PC-9 (cell line): ENCODE measurements at regions not wholly inside any gene's neighbourhood (a gene's known extent, or its start where the extent isn't known, plus 50 kb on each side); places are given as distances from the start of the nearest gene placed in this dataset.

Source experiments
- BruUV-seq: library from RNA; stranded (reverse); fragments of 400-500 nt; replicated peaks from 2 replicates; lab custom pipeline; 2021; lab: Mats Ljungman, UMichigan
- CTCF ChIA-PET: fragments of 300-600 bp; sonication (Branson Sonifier 250); formaldehyde crosslinking; loops from one replicate; lab custom pipeline; 2022; ENCODE audit warnings: antibody characterized with exemption; lab: Charles Lee
- POLR2A ChIA-PET: fragments of 300-600 bp; sonication (Branson Sonifier 250); formaldehyde crosslinking; loops from one replicate; lab custom pipeline; 2022; ENCODE audit warnings: antibody characterized with exemption; ENCODE audit not compliant: unreplicated experiment; lab: Charles Lee
- DNase-seq, 2 experiments: peaks; one replicate each; pipeline versions ENCODE4 v3.0.0 to v3.0.0-alpha.2; 2015 to 2022; ENCODE audit warnings: mixed read lengths in 1 of 2
- H2AFZ ChIP-seq: fragments of 200-600 bp; sonication (generic); 2 replicates; pipeline ENCODE4 v1.8.1; 2017; ENCODE audit warnings: antibody characterized with exemption
- H3F3A ChIP-seq: fragments of 200-600 bp; sonication (generic); 2 replicates; pipeline ENCODE4 v1.8.1; 2017; ENCODE audit warnings: antibody characterized with exemption, mild to moderate bottlenecking, low read depth; ENCODE audit not compliant: insufficient read depth
- H3K27ac ChIP-seq: fragments of 200-600 bp; sonication (generic); 2 replicates; pipeline ENCODE4 v1.6.1; 2016; ENCODE audit warnings: mixed run types
- H3K27me3 ChIP-seq: fragments of 200-600 bp; sonication (generic); 2 replicates; pipeline ENCODE4 v1.6.1; 2016; ENCODE audit warnings: low read depth, mixed run types; ENCODE audit not compliant: insufficient read depth
- H3K36me3 ChIP-seq: fragments of 200-600 bp; sonication (generic); 2 replicates; pipeline ENCODE4 v1.6.1; 2016; ENCODE audit warnings: low read depth, mixed run types
- H3K4me1 ChIP-seq: fragments of 200-600 bp; sonication (generic); replicated peaks from 2 replicates; pipeline ENCODE4 v1.6.1; 2016; ENCODE audit warnings: mixed run types; ENCODE audit not compliant: insufficient read depth
- H3K4me2 ChIP-seq: fragments of 200-600 bp; sonication (generic); 2 replicates; pipeline ENCODE4 v1.6.1; 2017; ENCODE audit warnings: mixed run types
- H3K4me3 ChIP-seq: fragments of 200-600 bp; sonication (generic); 2 replicates; pipeline ENCODE4 v1.6.1; 2016; ENCODE audit warnings: mixed run types
- H3K79me2 ChIP-seq: fragments of 200-600 bp; sonication (generic); 2 replicates; pipeline ENCODE4 v1.6.1; 2017; ENCODE audit warnings: low read depth, mixed run types
- H3K9me2 ChIP-seq: fragments of 200-600 bp; sonication (generic); 2 replicates; pipeline ENCODE4 v1.8.1; 2017; ENCODE audit warnings: mild to moderate bottlenecking; ENCODE audit not compliant: insufficient read depth
- H3K9me3 ChIP-seq: fragments of 200-600 bp; sonication (generic); 2 replicates; pipeline ENCODE4 v1.8.1; 2016; ENCODE audit warnings: low read depth; ENCODE audit not compliant: insufficient read depth
- H4K20me1 ChIP-seq: fragments of 200-600 bp; sonication (generic); 2 replicates; pipeline ENCODE4 v1.8.1; 2017; ENCODE audit not compliant: insufficient read depth
- CTCF ChIP-seq: fragments of 200-600 bp; sonication (generic); conservative IDR thresholded peaks from 2 replicates; pipeline ENCODE4 v1.6.1; 2017; ENCODE audit warnings: mixed run types, antibody characterized with exemption, mild to moderate bottlenecking, moderate library complexity
- EZH2 ChIP-seq: fragments of 200-600 bp; sonication (generic); IDR thresholded peaks from 2 replicates; pipeline ENCODE4 v1.8.0; 2017; ENCODE audit warnings: antibody characterized with exemption, low read depth
- intact Hi-C: fragments of 100-400 bp; cut with micrococcal nuclease; formaldehyde crosslinking; loops from one replicate; pipeline ENCODE4 v1.10.0; 2022; ENCODE audit not compliant: unreplicated experiment

DNA sequence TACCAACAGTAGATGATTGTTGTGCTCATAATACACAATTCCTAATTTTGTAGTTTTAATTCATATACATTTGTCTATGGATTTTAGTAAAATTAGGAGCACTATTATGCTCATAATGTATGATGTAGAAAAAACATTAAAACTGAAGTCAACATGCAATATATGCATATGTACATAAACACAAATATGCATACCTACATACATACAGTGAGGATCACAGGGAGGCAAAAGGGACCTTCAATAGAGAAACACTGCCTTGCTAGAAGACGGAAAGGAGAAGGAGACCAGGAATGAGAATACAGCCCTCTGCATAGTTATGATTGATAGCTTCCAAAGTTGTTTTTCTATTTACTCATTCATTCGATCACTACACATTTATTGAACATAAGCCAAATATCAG lies 606.5 kb downstream of the LMO4 start:
- no peaks in the 10 kb centered on the region; the same call in 1 of the 2 replicates for H3F3A ChIP-seq
- DNase-seq = no peak
- POLR2A ChIA-PET = no interaction called here
- no peaks in the 10 kb centered on the region for H3K27me3 ChIP-seq
- no peak for TF ChIP-seq CTCF
- TF ChIP-seq EZH2 = no peak
- H3K27ac ChIP-seq = no peak overlapping the region
- H4K20me1 ChIP-seq = no peaks in the 10 kb centered on the region
- no TSS peak for BruUV-seq
- CTCF ChIA-PET = no interaction called here
- H3K36me3 ChIP-seq = no peaks in the 10 kb centered on the region
- H3K4me1 ChIP-seq = no peaks in the 10 kb centered on the region
- no peak overlapping the region for H3K4me3 ChIP-seq
- H3K9me2 ChIP-seq = no peaks in the 10 kb centered on the region
- H3K79me2 ChIP-seq = no peaks in the 10 kb centered on the region
- H2AFZ ChIP-seq = no peak overlapping the region
- H3K9me3 ChIP-seq = no peaks in the 10 kb centered on the region
- H3K4me2 ChIP-seq = no peak overlapping the region
- intact Hi-C loops = no loop called here

GRCh38 chr1:87937831-87938395 lies 609.2 kb downstream of the LMO4 start:
- Histone ChIP-seq H3K27me3 (no peaks in the 10 kb centered on the region), H3K36me3 (no peaks in the 10 kb centered on the region), H2AFZ (no peak overlapping the region), H3K9me2 (no peaks in the 10 kb centered on the region), H3K27ac (no peak overlapping the region), H3K79me2 (no peaks in the 10 kb centered on the region), H3K4me2 (no peak overlapping the region), H3F3A (no peaks in the 10 kb centered on the region), H4K20me1 (no peaks in the 10 kb centered on the region), H3K4me3 (no peak overlapping the region), H3K4me1 (no peaks in the 10 kb centered on the region), H3K9me3 (no peaks in the 10 kb centered on the region)
- no TSS peak for BruUV-seq
- intact Hi-C loops = no loop called here
- ChIA-PET CTCF (no interaction called here), POLR2A (no interaction called here)
- no peak for DNase-seq
- TF ChIP-seq CTCF (no peak), EZH2 (no peak)

DNA sequence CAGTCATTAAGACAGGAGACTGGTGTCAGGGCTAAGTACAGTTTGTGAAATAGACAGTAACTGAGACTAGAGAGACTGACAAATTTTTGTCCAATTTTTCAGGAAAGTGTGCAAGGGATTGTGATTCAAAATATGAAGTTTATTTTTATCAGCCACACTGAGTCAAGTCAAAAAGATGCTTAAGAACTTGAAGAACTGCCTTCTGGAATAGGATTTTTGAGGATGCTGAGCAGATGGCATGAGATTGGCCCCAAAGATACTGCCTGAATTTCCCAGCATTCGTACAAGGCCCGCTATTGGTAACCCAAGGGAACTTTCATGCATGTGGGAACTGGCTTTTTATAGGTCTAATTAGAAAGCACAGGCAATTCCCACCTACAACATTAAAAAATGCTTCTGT lies 610.0 kb downstream of the LMO4 start:
- intact Hi-C loops = no loop called here

More for the DNA sequence above, 610.0 kb downstream of the LMO4 start:
- ChIA-PET POLR2A (no interaction called here), CTCF (no interaction called here)
- Histone ChIP-seq H3F3A (no peaks in the 10 kb centered on the region), H3K4me2 (no peak overlapping the region), H3K27ac (no peak overlapping the region), H3K27me3 (no peaks in the 10 kb centered on the region), H3K4me3 (no peak overlapping the region), H3K4me1 (no peaks in the 10 kb centered on the region), H3K36me3 (no peaks in the 10 kb centered on the region), H3K9me2 (no peaks in the 10 kb centered on the region), H3K9me3 (no peaks in the 10 kb centered on the region), H3K79me2 (no peaks in the 10 kb centered on the region), H4K20me1 (no peaks in the 10 kb centered on the region), H2AFZ (no peak overlapping the region)
- no TSS peak for BruUV-seq
- no peak for DNase-seq
- TF ChIP-seq CTCF = no peak
- no peak for TF ChIP-seq EZH2
